Panc1 (cell line): ENCODE measurements at regions not wholly inside any gene's neighbourhood (a gene's known extent, or its start where the extent isn't known, plus 50 kb on each side); places are given as distances from the start of the nearest gene placed in this dataset.

Experiments
- POLR2AphosphoS5 ChIP-seq: IDR thresholded peaks from 2 replicates; pipeline ENCODE4 v1.6.1; 2012; ENCODE audit warnings: mild to moderate bottlenecking, low read depth, low read length, moderate library complexity
- SIN3A ChIP-seq: IDR thresholded peaks from 2 replicates; pipeline ENCODE4 v1.6.1; 2012; ENCODE audit warnings: low read depth, mild to moderate bottlenecking, low read length, moderate library complexity, borderline replicate concordance; ENCODE audit not compliant: insufficient read depth
- TCF7L2 ChIP-seq: IDR thresholded peaks from 2 replicates; pipeline ENCODE4 v1.6.1; 2011; ENCODE audit warnings: mild to moderate bottlenecking, low read depth, low read length, inconsistent platforms
- TF ChIP-seq, protein P1 (sequence below): fragments of 450-650 bp; IDR thresholded peaks from 2 replicates; pipeline ENCODE4 v1.5.1; 2017; ENCODE audit warnings: mild to moderate bottlenecking

DNA sequence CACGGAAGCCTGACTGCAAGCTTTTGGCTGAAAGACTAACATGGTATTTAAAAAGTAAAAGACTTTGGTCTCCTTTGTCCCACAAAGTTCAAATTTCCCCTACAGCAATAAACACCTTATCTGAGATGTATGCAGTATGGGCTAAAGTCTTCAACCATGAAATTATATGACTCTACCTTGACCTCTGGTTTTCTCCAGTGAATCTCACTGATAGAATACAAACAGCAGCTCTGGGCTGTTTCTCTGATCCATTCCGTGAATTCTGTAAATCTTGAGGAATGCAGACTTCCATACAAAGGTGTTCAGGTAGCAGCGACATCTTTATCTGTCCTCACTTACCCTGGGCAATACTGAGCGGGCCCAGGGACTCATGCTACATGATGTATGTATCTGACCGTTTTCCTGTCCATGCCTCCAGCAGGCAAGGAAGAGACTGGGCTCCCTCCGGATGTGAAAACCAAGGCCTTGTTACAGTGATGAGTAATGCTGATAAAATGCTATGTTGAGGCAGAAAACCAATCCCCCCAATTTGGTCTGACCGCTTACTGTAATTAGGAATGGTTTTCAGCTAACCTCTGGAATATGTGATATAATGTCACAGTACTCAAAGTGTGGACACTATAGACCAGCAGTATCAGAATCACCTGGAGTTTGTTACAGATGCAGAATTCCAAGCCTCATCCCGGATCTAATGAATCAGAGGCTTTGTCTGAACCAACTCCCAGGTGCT lies 589.8 kb downstream of the HS3ST4 start:
- TF ChIP-seq, protein P1, sequence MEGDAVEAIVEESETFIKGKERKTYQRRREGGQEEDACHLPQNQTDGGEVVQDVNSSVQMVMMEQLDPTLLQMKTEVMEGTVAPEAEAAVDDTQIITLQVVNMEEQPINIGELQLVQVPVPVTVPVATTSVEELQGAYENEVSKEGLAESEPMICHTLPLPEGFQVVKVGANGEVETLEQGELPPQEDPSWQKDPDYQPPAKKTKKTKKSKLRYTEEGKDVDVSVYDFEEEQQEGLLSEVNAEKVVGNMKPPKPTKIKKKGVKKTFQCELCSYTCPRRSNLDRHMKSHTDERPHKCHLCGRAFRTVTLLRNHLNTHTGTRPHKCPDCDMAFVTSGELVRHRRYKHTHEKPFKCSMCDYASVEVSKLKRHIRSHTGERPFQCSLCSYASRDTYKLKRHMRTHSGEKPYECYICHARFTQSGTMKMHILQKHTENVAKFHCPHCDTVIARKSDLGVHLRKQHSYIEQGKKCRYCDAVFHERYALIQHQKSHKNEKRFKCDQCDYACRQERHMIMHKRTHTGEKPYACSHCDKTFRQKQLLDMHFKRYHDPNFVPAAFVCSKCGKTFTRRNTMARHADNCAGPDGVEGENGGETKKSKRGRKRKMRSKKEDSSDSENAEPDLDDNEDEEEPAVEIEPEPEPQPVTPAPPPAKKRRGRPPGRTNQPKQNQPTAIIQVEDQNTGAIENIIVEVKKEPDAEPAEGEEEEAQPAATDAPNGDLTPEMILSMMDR, result no peak
- TF ChIP-seq POLR2AphosphoS5 (no peak), SIN3A (no peak), TCF7L2 (no peak)
